ENCODE measurements at regions not wholly inside any gene's neighbourhood (a gene's known extent, or its start where the extent isn't known, plus 50 kb on each side); places are given as distances from the start of the nearest gene placed in this dataset.
"Not testable (repeated sequence)": the region's sequence is repeated elsewhere in the genome, so short reads cannot be mapped to it uniquely, and the experiment has no call there.

DNA sequence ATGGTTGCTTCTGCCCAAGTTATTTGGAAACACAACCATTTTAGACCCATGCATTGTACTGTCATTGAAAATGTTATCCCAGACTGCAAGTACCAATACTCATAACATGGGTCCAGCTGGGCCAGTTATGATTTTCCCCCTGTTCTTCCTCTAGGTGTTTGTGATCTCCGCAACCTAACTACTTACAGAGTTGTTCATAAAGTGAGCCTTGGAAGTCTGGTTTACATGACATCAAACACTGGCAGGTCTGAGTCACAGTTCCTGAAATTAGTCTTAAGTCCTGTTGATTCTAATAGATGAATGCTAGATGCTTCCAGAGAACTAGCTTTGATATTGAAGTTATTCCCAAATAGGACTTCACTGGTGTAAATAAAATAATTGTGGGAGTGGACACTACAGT is 487.0 kb downstream of the MED13L start:
- DNase-seq (ENCODE audit: low read depth, low spot score), result no peak
- CTCF ChIA-PET, result no interaction called here
- Histone ChIP-seq H3K9me3 (replicated peaks; ENCODE audit: control insufficient read depth, insufficient read depth, low read length) (peaks cover 7% of the 10 kb centered on the region), H3K9me1 (replicated peaks; ENCODE audit: control insufficient read depth, extremely low read depth, insufficient read depth, low read length) (no peaks in the 10 kb centered on the region), H3K4me3 (replicated peaks in 1 of 3; ENCODE audit: insufficient read depth in 1 of 3, low read depth in 1 of 3, low read length in 3 of 3) (no peak overlapping the region), H2AFZ (ENCODE audit: low read depth, low read length) (no peak overlapping the region), H3K4me1 (ENCODE audit: control insufficient read depth, extremely low read depth, insufficient read depth, low read length) (no peaks in the 10 kb centered on the region), H4K20me1 (replicated peaks; ENCODE audit: control insufficient read depth, extremely low read depth, insufficient read depth, low read length) (no peaks in the 10 kb centered on the region), H3K9ac (replicated peaks; ENCODE audit: extremely low read depth, insufficient read depth, low read length) (no peak overlapping the region), H3K79me2 (ENCODE audit: control insufficient read depth, insufficient read depth, low read length) (no peaks in the 10 kb centered on the region), H3K4me2 (ENCODE audit: insufficient read depth, low read length) (no peak overlapping the region), H3K27ac (ENCODE audit: insufficient read depth, low read depth, low read length) (no peak overlapping the region), H3K27me3 (ENCODE audit: control insufficient read depth in 2 of 2, insufficient read depth in 2 of 2, low read length in 2 of 2) (no peaks in the 10 kb centered on the region), H3K36me3 (ENCODE audit: control insufficient read depth in 2 of 2, extremely low read depth in 1 of 2, insufficient read depth in 2 of 2, low read length in 2 of 2) (no peaks in the 10 kb centered on the region)
- BruUV-seq (replicated peaks), result no TSS peak
- no peak for FAIRE-seq
- intact Hi-C loops (cut with micrococcal nuclease) (no loop called here), dilution Hi-C loops (cut with MboI; ENCODE audit: extremely low pct_ligation_motif_present, low sequenced_read_pairs) (no loop called here)
- TF ChIP-seq POLR2A (IDR thresholded peaks at IDR 0.05; ENCODE audit: low read depth, low read length) (no peak), POLR2AphosphoS5 (IDR thresholded peaks at IDR 0.05; ENCODE audit: insufficient read depth, low read depth, low read length) (no peak), GATA2 (IDR thresholded peaks at IDR 0.05; ENCODE audit: insufficient read depth, insufficient read length, low read depth, low read length) (no peak), FOS (IDR thresholded peaks at IDR 0.05; ENCODE audit: borderline replicate concordance, insufficient read depth, low read length) (no peak), JUN (IDR thresholded peaks at IDR 0.05; ENCODE audit: borderline replicate concordance, insufficient read depth, insufficient read length, low read depth) (no peak)
- TF ChIP-seq, protein P1, sequence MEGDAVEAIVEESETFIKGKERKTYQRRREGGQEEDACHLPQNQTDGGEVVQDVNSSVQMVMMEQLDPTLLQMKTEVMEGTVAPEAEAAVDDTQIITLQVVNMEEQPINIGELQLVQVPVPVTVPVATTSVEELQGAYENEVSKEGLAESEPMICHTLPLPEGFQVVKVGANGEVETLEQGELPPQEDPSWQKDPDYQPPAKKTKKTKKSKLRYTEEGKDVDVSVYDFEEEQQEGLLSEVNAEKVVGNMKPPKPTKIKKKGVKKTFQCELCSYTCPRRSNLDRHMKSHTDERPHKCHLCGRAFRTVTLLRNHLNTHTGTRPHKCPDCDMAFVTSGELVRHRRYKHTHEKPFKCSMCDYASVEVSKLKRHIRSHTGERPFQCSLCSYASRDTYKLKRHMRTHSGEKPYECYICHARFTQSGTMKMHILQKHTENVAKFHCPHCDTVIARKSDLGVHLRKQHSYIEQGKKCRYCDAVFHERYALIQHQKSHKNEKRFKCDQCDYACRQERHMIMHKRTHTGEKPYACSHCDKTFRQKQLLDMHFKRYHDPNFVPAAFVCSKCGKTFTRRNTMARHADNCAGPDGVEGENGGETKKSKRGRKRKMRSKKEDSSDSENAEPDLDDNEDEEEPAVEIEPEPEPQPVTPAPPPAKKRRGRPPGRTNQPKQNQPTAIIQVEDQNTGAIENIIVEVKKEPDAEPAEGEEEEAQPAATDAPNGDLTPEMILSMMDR (IDR thresholded peaks at IDR 0.05; ENCODE audit: extremely low read depth in 1 of 2, insufficient read depth in 1 of 2, low read depth in 1 of 2, low read length in 2 of 2), result no peak
- POLR2A ChIA-PET, result interaction anchor here (0.6 kb wide), 1 partner anchor 565 kb away, joined by 3 read pairs; no protein-coding TSS in a partner anchor

DNA sequence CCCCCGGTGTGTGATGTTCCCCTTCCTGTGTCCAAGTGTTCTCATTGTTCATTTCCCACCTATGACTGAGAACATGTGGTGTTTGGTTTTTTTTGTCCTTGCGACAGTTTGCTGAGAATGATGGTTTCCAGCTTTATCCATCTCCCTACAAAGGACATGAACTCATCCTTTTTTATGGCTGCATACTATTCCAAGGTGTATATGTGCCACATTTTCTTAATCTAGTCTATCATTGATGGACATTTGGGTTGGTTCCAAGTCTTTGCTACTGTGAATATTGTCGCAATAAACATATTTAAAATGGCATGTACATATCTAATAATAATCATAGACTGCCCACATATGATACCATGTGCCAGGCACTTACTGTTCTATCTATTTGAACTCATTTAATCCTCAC is 491.0 kb downstream of the MED13L start:
- H3K9me3 ChIP-seq (replicated peaks; ENCODE audit: control insufficient read depth, insufficient read depth, low read length); DNase-seq (ENCODE audit: low read depth, low spot score); H3K4me3 ChIP-seq (replicated peaks in 1 of 3; ENCODE audit: insufficient read depth in 1 of 3, low read depth in 1 of 3, low read length in 3 of 3); H3K79me2 ChIP-seq (ENCODE audit: control insufficient read depth, insufficient read depth, low read length); H3K27me3 ChIP-seq (ENCODE audit: control insufficient read depth in 2 of 2, insufficient read depth in 2 of 2, low read length in 2 of 2); POLR2A ChIA-PET; H2AFZ ChIP-seq (ENCODE audit: low read depth, low read length); CTCF ChIA-PET; H3K4me1 ChIP-seq (ENCODE audit: control insufficient read depth, extremely low read depth, insufficient read depth, low read length); dilution Hi-C loops (cut with MboI; ENCODE audit: extremely low pct_ligation_motif_present, low sequenced_read_pairs); H3K9me1 ChIP-seq (replicated peaks; ENCODE audit: control insufficient read depth, extremely low read depth, insufficient read depth, low read length); H3K27ac ChIP-seq (ENCODE audit: insufficient read depth, low read depth, low read length); H4K20me1 ChIP-seq (replicated peaks; ENCODE audit: control insufficient read depth, extremely low read depth, insufficient read depth, low read length); BruUV-seq (replicated peaks); FAIRE-seq; intact Hi-C loops (cut with micrococcal nuclease); H3K9ac ChIP-seq (replicated peaks; ENCODE audit: extremely low read depth, insufficient read depth, low read length); H3K36me3 ChIP-seq (ENCODE audit: control insufficient read depth in 2 of 2, extremely low read depth in 1 of 2, insufficient read depth in 2 of 2, low read length in 2 of 2); H3K4me2 ChIP-seq (ENCODE audit: insufficient read depth, low read length): not testable (repeated sequence)

All from endothelial cell of umbilical vein (primary cell).